ENCODE measurements at regions not wholly inside any gene's neighbourhood (a gene's known extent, or its start where the extent isn't known, plus 50 kb on each side); places are given as distances from the start of the nearest gene placed in this dataset.

GRCh38 chr4:13130848-13131247 is 353.3 kb downstream of the RAB28 start:
- RAD21 ChIA-PET (ENCODE audit: low non-redundant PET in 1 of 2, low total read pairs in 2 of 2, uncharacterized antibody in 2 of 2, unreplicated experiment in 2 of 2): no interaction called here
- BruUV-seq (replicated peaks): no TSS peak
- intact Hi-C loops (cut with micrococcal nuclease): no loop called here

More at GRCh38 chr4:13130848-13131247, 353.3 kb downstream of the RAB28 start:
- Histone ChIP-seq H4K20me1 (ENCODE audit: insufficient read depth) (no peaks in the 10 kb centered on the region), H3K9me2 (ENCODE audit: insufficient read depth) (no peaks in the 10 kb centered on the region), H3K79me2 (ENCODE audit: insufficient read depth, low read length) (no peaks in the 10 kb centered on the region), H3K27me3 (ENCODE audit: insufficient read depth, low read length) (no peaks in the 10 kb centered on the region), H2AFZ (ENCODE audit: low read depth, low read length, poor library complexity, severe bottlenecking) (no peak overlapping the region), H3K36me3 (ENCODE audit: control insufficient read depth in 1 of 2, insufficient read depth in 2 of 2, low read length in 2 of 2) (no peaks in the 10 kb centered on the region), H3K4me2 (ENCODE audit: low read length) (no peak overlapping the region), H3K9ac (ENCODE audit: low read length) (no peak overlapping the region), H3K27ac (ENCODE audit: low read depth, low read length) (no peak overlapping the region), H3K4me3 (replicated peaks in 1 of 2; ENCODE audit: low read depth in 1 of 2, low read length in 2 of 2) (no peak overlapping the region), H3K9me3 (ENCODE audit: control insufficient read depth in 1 of 2, insufficient read depth in 1 of 2, low read depth in 1 of 2, low read length in 2 of 2) (no peaks in the 10 kb centered on the region), H3K4me1 (ENCODE audit: control insufficient read depth in 1 of 2, insufficient read depth in 2 of 2, low read length in 2 of 2) (no peaks in the 10 kb centered on the region)
- ATAC-seq (no peak), DNase-seq (ENCODE audit: low read depth, low spot score) (no peak)
- ChIA-PET POLR2A (no interaction called here), CTCF (no interaction called here)
- no peak for TF ChIP-seq CTCF (IDR thresholded peaks at IDR 0.05 in 2 of 3, conservative IDR thresholded peaks at IDR 0.05 in 1 of 3; ENCODE audit: borderline replicate concordance in 1 of 3, insufficient read depth in 1 of 3, low read depth in 2 of 3, low read length in 2 of 3)
- no peak for TF ChIP-seq POLR2A (IDR thresholded peaks at IDR 0.05; ENCODE audit: borderline replicate concordance, extremely low read depth, insufficient read depth, insufficient read length)
- no peak for TF ChIP-seq EZH2phosphoT487 (IDR thresholded peaks at IDR 0.05; ENCODE audit: borderline replicate concordance)
- no peak for TF ChIP-seq SRF (IDR thresholded peaks at IDR 0.05; ENCODE audit: low read depth)
- no peak for TF ChIP-seq ELF1 (IDR thresholded peaks at IDR 0.05; ENCODE audit: borderline replicate concordance, low read depth)
- no peak for TF ChIP-seq REST (IDR thresholded peaks at IDR 0.05; ENCODE audit: low read depth)
- no peak for TF ChIP-seq EGR1 (IDR thresholded peaks at IDR 0.05; ENCODE audit: low read depth)
- no peak for TF ChIP-seq TCF7L2 (IDR thresholded peaks at IDR 0.05; ENCODE audit: borderline replicate concordance, extremely low read depth, insufficient read depth, insufficient read length)
- TF ChIP-seq EZH2 (IDR thresholded peaks at IDR 0.05): no peak
- TF ChIP-seq ZBTB33 (IDR thresholded peaks at IDR 0.05; ENCODE audit: extremely low read depth, insufficient replicate concordance, low read length): no peak
- no peak for TF ChIP-seq SP1 (IDR thresholded peaks at IDR 0.05; ENCODE audit: low read depth)
- TF ChIP-seq ZNF274 (IDR thresholded peaks at IDR 0.05; ENCODE audit: low read depth, low read length): no peak
